RPMI7951 (cell line): ENCODE measurements at regions not wholly inside any gene's neighbourhood (a gene's known extent, or its start where the extent isn't known, plus 50 kb on each side); places are given as distances from the start of the nearest gene placed in this dataset.

Experiments used
- DNase-seq: peaks from one replicate; pipeline ENCODE4 v3.0.0-alpha.2; 2012; ENCODE audit warnings: low read depth

DNA sequence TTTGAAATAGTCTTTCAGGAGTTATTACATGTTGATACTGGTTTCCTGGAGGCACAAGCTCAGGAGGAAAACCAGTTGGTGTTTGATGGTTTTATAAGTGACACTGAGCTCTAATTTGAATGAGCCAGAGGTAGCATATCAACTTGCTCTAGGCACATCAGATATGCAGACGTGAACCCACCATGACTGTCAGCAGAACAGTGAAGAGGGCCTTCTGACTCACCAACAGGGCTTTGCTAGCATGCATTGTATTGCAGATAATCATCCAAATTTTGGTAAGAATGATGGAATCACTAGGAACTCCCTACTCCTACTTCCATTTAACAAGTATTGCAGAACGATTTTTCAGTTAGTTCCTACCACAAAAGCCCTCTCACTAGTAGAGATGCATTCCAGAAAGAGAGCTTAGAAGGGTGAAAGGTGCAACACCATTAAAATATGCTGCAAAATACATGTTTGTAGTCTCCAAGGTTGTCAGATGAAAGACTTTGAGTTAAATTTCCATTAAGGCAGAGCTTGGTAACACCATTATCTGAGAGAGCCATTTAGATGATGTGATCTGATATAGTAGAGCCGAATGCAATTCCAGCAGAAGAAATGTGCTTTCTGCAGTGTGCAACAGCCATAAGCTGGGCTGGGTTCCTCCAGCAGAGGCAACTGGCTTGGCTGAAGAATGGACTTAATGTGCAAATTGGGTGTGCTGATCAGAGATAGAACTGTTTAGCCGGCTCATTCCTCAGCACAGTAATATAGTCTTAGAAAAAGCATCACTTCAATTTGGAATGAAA is 968.7 kb upstream of the ADGRB3 start:
- no peak for DNase-seq

DNA sequence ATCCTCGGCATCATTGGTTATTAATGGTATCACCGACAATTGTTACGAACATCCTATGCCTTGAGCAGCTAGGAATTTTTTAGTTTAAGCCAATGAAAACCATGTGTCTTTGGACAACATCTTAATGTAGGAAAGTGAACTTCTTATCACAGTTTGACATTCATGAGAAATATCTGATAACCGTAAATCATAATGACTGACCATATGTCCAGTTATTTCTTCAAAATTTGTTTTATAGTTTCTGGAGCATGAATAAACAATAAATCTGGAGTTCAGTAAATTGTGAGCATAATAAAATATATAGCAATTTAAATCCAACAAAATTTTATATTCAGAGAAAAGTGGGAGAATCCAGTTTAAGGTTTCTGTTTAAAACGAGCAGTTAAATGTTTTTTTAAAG is 970.1 kb upstream of the ADGRB3 start:
- no peak for DNase-seq

DNA sequence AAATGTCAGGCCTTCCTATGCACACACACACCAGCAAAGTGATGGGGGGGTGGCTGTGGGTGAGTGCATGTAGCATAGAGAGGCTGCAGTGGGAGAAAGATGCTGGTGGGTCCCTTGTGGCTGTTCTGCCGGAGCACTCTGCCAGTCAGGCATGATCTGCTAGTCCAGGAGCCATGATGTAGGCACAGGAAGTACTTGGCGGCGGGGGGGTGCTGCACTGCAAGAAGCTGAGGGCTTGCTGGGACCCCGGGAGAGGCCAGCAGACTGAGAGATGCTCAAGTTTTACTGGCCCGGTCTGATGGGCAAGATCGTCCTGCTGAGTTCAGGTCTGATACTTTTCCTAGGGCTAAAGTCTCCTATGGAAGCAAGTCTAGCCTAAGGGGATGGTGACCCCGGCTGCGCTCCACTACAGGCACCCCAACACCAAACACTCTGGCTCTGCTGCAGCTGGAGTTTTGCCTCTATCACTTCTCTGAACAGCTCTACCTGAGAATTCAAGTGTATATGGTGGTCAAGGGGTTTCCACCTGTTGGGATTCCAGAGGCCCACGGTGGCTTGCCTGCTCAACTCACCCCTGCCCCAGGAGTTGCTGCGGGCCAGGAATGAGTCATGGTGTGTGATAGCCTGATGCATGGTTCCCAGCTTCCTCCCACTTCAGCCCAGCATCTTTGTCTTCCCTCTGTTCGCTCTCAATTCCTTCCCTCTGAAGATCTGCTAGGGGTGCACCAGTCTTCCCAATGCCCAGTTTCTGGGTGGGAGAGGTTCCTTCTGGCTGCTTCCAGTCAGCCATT is 971.8 kb upstream of the ADGRB3 start:
- no peak for DNase-seq

DNA sequence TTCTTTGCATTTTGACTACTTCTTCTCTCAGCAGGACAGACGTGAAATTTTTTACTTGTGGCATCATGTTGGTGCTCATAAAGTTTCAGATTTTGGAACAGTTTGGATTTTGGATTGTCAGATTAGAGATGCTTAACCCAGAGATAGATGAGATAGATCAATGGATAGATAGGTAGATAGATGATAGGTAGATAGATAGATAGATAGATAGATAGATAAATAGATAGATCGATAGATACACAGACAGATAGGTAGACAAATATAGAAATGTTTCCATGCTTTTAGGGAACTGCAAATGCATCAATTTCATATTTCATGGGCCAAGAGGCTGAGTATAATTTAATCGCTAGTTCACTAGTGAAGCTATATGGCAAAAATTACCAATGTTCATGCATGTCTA is 981.5 kb upstream of the ADGRB3 start:
- DNase-seq, result no peak

DNA sequence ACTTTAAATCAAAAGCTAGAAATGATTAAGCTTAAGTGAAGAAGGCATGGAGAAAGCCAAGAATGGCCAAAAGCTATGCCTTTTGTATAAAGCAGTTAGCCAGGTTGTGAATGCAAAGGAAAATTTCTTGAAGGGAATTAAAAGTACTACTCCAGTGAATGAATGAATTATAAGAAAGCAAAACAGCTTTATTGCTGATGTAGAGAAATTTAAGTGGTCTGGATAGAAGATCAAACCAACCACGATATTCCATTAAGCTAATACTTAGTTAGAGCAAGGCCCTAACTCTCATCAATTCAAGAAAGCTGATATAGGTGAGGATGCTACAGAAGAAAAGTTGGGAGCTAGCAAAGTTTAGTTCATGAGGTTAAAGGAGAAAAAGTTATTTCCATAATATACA is 988.5 kb upstream of the ADGRB3 start:
- DNase-seq, result no peak

DNA sequence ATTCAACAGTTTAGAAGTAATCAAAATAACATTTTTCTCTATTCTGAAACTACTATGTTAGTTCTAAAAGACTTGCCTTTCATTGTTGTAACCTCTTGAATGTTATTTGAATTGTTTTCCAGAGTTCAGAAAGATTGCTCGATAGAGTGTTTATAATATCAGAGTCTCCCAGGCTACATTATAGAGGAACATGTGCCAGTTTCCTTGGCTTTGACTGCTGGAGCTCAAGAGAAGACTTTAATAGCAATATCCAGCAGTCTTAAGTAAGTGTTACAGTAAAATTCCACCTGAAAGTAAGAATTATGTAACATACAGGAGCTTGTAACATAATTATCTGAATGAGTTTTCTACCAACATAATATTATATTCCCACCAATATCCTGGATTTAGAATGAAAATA is 991.8 kb upstream of the ADGRB3 start:
- DNase-seq, result no peak

DNA sequence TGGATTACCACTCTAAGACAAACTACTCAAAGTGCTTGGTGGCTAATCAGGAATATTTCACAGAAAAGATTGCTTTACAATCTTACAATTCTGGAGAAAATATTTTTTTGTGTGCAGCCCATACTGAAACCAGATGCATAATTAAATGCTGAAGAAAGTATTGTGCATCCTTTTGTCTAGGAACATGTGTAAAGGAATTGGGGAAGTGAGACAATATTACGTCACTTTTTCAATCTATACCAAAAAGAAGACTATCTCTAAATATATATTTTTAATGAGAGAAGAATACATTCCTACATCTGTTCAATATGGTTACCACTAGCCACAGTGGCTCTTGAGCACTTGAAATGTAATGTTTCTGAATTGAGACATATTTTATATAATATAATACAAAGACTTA is 992.5 kb upstream of the ADGRB3 start:
- no peak for DNase-seq

DNA sequence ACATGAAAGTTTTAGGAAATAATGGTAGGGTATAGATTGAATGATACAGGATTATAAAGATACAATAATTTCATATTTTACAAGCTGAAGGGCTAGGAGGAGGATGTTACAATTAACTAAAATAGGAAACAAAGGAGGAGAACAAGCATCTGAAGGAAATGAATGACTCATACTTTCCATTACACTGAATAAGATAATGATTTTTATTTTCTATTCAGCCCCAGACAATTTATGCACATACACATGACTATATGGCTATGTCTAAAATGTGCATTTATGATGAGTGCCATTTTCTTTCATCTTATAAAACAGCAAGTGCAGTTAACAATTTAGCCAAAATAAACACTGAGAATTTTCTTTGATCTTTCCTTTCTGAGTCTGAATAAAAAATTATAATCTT is 994.6 kb upstream of the ADGRB3 start:
- no peak for DNase-seq

DNA sequence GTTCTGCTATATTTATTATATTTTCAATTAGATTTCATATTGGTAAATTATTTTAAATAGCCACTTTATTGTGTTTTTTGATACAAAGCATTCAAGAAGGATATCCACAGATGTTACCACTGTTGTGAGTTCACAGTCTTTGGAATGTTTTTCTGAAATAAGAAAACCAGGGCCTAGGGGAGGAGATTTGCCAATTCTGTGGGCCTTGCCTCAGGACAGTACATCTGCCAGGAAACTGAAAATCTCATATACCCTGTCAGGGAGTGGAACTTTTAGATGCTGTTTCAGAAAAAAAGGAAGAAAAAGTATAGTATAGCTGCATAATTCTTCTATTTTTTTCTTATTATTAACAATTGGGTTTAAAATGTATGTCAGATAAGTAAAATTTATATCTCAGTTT is 995.9 kb upstream of the ADGRB3 start:
- DNase-seq, result no peak

DNA sequence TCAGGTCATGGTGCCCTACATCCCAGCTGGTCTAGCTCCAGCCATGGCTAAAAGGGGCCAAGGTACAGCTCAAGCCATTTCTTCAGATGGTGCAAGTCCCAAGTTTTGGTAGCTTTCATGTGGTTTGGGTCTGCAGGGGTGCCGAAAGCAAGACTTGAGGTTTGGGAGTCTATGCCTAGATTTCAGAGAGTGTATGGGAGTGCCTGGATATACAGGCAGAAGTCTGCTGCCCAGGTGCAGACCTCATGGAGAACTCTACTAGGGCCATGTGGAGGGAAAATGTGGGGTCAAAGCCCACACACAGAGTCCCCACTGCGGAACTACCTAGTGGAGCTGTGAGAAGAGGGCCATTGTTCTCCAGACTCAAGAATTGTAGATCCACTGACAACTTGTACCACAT is 1000.9 kb upstream of the ADGRB3 start:
- no peak for DNase-seq

DNA sequence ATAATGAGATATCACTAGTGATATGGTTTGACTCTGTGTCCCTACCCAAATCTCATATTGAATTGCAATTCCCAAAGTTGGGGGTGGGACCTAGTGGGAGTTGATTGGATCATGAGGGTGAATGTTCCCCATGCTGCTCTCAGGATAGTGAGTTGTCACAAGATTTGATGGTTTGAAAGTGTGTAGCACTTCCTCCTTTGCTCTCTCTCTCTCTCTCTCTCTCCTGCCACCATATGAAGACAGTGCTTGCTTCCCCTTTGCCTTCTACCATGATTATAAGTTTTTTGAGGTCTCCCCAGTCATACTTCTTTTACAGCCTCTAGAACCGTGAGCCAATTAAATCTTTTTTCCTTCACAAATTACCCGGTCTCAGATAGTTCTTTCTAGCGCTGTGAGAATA is 1002.0 kb upstream of the ADGRB3 start:
- no peak for DNase-seq

DNA sequence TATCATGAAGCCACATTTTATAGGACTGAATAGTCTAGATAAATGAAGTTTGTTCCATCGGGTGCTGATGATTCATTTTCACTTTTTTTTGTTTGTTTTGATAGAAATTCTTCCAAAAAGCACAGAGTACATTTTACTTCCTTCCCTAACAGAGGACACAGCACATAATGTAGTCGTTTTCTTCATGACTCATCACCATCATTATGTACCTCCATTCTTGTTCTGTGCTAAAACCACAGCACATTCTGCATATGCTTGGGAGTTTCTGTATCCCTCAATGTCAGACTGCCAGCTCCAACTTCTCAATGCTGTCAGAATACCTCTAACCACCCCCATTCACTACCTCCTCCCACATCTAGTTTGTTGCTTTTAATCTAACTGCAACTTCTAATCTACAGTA is 1004.9 kb upstream of the ADGRB3 start:
- DNase-seq, result peak; percentile 2

DNA sequence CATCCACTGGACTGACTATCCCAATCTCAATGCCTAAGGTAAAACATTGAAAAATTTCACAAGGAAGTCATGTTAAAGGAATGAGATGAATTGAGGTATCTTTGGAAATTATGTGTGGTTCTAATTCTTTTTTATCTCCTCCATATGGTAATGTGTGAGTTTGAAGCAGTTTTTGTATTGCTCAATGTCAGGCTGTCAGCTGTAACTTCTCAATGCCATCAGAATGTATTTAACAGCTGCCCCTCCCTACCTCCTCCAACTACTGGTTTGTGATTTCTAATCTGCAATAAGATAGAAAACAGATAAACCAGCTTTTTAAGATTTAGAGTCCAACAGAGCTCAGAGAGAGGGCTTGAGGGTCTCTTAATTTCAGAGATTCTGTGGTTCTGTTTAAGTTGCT is 1005.8 kb upstream of the ADGRB3 start:
- no peak for DNase-seq

DNA sequence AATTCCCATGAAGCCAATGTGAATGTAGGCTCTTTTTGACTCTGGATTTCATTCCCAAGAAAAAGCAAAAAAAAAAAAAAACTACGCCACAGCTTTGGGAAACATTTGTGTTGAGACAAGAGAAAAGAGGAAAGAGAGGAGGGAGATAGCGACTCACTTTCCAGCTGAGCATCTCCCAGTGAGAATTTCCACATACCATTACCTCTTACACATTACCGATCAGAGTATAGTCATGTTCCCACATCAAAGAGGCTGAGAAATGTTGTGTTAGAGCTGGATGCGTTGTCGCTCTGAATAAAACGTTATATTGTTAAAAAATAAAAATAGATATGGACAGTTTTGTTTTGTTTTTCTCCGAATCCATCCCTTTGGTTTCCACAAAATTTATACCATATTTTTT is 1019.3 kb upstream of the ADGRB3 start:
- no peak for DNase-seq

DNA sequence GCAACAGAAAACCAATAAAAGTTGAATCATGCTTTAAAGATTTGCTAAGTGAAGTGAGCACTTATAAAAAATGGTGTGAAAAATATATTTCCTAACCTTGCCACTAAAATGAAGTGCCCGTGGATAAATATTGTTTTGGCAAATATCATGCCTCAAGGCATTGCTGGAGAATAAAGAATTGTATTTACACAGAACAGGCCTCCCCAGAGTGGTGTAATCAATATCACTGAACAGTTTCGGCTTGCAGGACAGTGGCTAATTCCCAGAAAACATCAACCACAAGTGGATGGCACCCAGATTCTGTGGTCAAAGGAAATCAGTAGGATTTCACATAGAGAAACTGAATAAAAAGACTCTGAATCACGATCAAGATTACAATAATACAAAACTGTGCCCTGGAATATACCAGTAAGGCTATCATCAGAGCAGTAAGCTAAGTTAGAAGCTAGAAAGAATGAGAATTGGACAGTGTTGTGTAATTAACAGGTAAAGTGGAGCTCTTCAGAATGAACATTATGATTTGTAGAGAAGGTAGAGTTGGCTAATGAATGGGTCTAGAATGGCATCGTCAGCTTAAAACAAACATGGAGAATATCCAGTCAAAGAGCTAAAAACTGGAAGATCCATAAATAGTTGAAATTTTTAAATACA is 1026.9 kb upstream of the ADGRB3 start:
- no peak for DNase-seq

DNA sequence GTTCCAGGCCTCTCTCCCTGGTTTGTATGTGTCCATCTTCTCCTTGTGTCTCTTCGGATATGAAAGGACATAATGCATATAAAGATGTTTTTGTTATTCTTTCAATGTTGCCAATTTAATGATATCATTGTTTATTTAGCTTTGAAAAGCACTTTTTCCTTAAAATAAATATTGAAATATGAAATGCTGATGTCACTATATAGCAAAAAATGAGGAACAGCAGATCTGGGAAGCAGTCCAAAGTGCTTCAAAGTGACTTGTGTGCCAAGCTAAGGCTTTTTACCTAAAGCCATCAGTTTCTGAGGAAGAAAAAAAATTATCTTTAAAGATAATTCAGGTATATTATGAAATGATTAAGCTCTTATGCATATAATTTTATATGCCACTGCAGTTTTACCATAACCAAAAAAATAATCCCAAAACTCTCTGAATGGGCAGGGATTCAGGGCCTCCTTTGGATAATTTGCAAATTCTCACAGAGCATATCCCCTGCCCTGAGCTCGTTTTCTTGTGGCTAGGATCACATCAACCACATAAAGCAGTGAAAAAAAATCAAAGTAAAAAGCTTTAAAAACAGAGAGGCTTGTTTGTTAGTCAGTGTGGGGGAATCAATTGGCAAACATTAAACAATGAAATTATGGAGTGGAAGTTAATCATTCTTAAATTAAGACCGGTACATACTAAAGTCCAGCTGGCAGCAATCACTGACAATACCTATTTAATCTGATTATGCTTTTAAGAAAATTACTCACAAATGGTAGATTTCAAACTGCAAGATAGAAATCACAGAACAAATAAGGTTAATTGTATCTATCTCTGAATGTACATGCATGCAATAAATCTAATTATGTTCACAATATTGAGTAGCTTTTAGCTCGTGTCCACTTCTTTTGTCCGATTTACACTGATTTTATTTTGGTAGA is 1027.9 kb upstream of the ADGRB3 start:
- no peak for DNase-seq

DNA sequence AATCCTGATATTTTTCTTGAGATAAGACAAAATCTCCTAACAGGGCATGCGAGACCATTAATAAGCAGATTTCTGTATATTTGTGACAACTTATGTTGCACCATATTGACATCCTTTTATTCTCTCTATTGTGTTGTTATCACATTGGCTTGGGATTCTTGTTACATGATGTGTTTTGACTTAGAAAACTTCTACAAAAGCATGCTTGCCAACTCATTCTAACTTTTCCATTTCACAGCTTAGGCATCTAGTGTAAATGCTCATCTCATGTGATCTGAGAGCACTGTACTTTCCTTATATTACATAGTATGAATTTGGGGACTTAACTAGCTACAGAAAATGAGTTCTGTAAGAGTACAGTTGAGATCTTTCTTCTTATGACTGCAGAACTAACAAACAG is 1040.7 kb upstream of the ADGRB3 start:
- DNase-seq, result no peak

DNA sequence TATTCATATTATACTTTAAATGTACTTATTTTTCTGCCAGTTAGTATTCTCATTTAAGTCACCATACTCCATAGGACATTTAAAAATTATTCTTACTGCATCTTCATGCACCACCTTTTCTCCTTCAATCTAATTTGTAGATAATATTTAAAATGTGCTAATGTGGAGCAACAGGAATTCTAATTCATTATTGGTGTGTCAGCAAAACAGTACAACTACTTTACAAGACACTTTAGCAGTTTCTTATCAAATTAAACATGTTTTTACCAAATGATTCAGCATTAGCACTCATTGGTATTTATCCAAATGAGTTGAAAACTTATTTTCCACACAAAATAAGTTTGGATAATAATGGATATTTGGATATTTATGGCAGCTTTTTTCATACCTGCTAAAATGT is 1041.8 kb upstream of the ADGRB3 start:
- no peak for DNase-seq

DNA sequence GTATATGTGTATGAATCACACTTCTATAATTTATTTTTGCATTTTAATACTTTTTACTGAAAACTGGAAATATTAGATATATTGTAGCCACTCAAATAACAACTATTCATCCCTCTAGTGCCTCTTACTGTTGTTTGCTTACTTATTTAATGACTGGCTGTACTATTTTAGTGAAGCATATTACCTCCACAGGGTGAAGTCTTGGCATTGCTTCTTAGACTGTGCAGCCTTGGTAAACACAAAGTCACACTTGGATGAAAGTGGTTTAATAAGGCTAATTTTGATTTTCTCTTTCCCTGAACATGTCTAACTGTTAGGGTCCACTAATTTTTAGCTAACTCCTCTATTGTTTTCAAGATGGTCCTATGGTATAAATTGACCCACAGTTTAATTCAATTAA is 1043.2 kb upstream of the ADGRB3 start:
- DNase-seq, result no peak

DNA sequence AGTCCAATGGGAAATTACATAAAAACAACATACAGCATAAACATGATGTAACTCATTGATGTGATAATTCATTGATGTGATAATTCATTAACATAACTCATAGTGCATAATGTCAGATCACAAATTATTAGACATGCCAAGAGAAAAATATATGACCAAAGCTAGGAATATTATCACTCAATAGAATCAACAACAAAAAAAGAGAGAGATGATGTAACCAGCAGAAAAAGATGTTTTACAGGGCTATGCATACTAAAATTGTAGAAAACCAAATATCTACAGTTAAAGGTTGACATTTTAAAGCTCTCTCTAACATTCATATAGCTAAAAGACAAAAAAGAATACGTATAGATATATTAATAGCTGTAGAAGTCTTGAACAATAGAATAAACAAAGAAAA is 1067.2 kb upstream of the ADGRB3 start:
- DNase-seq, result no peak

DNA sequence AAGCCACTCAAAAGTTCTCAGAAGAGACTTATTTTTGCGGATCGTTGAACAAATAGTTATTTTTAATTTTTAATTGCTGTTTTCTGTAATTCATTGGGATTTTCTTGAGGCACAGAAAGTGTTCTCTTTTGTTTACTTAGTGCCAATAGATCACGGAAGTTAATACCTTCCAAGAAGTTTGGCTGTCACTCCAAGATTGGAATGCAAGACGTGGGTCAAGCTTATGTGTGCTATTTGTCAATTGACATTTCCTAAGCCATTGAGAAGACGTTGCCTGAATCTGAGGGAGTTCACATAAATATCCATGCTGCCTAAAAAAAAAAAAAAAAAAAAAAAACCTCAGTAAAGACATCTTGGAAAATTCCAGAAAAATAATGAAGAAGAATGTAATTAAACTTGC is 1071.4 kb upstream of the ADGRB3 start:
- no peak for DNase-seq

DNA sequence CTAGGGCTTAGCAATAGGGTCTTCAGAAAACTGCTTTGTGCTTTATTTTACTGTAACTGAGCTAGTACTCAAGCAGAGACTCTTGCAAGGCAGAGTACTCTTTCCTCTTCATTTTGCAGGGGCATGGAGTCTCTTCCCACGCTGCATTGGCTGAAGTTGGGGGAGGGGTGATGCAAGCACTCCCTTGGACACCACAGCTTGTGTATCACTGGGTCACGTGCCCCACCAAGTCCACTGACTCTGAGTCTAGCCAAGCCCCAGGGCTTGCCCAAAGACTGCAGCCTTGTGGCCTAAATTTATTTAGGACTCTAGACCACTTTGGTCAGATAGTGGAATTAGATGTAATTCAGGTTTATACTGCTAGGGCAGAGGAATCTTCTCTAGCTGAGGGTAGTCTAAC is 1075.0 kb upstream of the ADGRB3 start:
- DNase-seq, result no peak
